Lung (tissue), 11 donors: ENCODE measurements at regions not wholly inside any gene's neighbourhood (a gene's known extent, or its start where the extent isn't known, plus 50 kb on each side); places are given as distances from the start of the nearest gene placed in this dataset.

ENCODE experiments used
- ATAC-seq: fragments of 200-7000 bp; cut with Tn5 transposase; one replicate; pipeline ENCODE4 v1.9.1; 2020; ENCODE audit warnings: moderate number of reproducible peaks; ENCODE audit not compliant: insufficient read depth, low FRiP score
- DNase-seq, 3 donors: peaks; one replicate each; pipeline ENCODE4 v3.0.0-alpha.2; 2013 to 2017
- H3K27ac ChIP-seq, 2 donors: one replicate each; pipeline ENCODE4 v1.5.1; 2013; ENCODE audit warnings: mild to moderate bottlenecking in 2 of 2, moderate library complexity in 2 of 2, control low read depth in 1 of 2, inconsistent platforms in 1 of 2, low read depth in 1 of 2, low read length in 1 of 2
- H3K27me3 ChIP-seq, 3 donors: one replicate each; pipeline ENCODE4 v1.5.1; 2013; ENCODE audit warnings: low read length in 2 of 3; ENCODE audit not compliant: control insufficient read depth in 3 of 3, insufficient read depth in 3 of 3
- H3K36me3 ChIP-seq, 4 donors: one replicate each; pipeline ENCODE4 v1.5.1; 2013; ENCODE audit warnings: low read length in 4 of 4, mild to moderate bottlenecking in 1 of 4, moderate library complexity in 1 of 4; ENCODE audit not compliant: control insufficient read depth in 4 of 4, insufficient read depth in 4 of 4
- H3K4me1 ChIP-seq, 5 donors: one replicate each; pipeline ENCODE4 v1.5.1; 2013; ENCODE audit warnings: low read length in 5 of 5, mild to moderate bottlenecking in 2 of 5, moderate library complexity in 1 of 5; ENCODE audit not compliant: control insufficient read depth in 5 of 5, insufficient read depth in 5 of 5
- H3K4me3 ChIP-seq: one replicate; pipeline ENCODE4 v1.5.1; 2013; ENCODE audit warnings: mild to moderate bottlenecking, control low read depth, moderate library complexity
- H3K9ac ChIP-seq, 2 donors: one replicate each; pipeline ENCODE4 v1.5.1; 2013; ENCODE audit warnings: low read length in 2 of 2, control low read depth in 1 of 2; ENCODE audit not compliant: insufficient read depth in 1 of 2
- H3K9me3 ChIP-seq, 4 donors: one replicate each; pipeline ENCODE4 v1.5.1; 2013; ENCODE audit warnings: low read length in 3 of 4, mild to moderate bottlenecking in 1 of 4, moderate library complexity in 1 of 4; ENCODE audit not compliant: control insufficient read depth in 4 of 4, insufficient read depth in 3 of 4
- CTCF ChIP-seq: IDR thresholded peaks from 2 replicates; pipeline ENCODE4 v1.5.1; 2012; ENCODE audit warnings: mild to moderate bottlenecking; ENCODE audit errors: control extremely low read depth, extremely low read depth
- WGBS, 2 donors: extraction: QIAGEN DNeasy Blood & Tissue Kit; methylation state at CpG; one replicate each; pipeline ENCODE4 v1.1.7; 2013; 5-methylcytosine and 5-hydroxymethylcytosine counted together
- donor health status: control.
- donor health status: control.
- donor health status: Bipolar disorder and iron deficiency.
- donor health status: healthy.
- donor health status: DM: yes; HTN: yes; CAD: no.

GRCh38 chr5:167254132-167254531 lies 1037.3 kb upstream of the WWC1 start:
- no peak for DNase-seq

GRCh38 chr5:167255926-167256325 lies 1035.5 kb upstream of the WWC1 start:
- 81 to 95% methylated on average over 2 of the region's 2 CpGs for WGBS, 2 donors
- no peaks in the 10 kb centered on the region for H3K9me3 ChIP-seq
- no peaks in the 10 kb centered on the region for H3K36me3 ChIP-seq
- H3K27me3 ChIP-seq, result no peaks in the 10 kb centered on the region
- no peak for DNase-seq
- no peak for ATAC-seq
- H3K27ac ChIP-seq, result no peak overlapping the region
- H3K4me1 ChIP-seq, result no peaks in the 10 kb centered on the region
- no peak overlapping the region for H3K9ac ChIP-seq
- no peak overlapping the region for H3K4me3 ChIP-seq
- no peak for TF ChIP-seq CTCF

More at GRCh38 chr5:167254132-167254531, 1037.3 kb upstream of the WWC1 start:
- no peak overlapping the region for H3K27ac ChIP-seq
- 88 to 93% methylated on average over 3 of the region's 3 CpGs for WGBS, 2 donors
- no peak for TF ChIP-seq CTCF
- H3K9me3 ChIP-seq, result no peaks in the 10 kb centered on the region
- H3K36me3 ChIP-seq, result no peaks in the 10 kb centered on the region
- no peak overlapping the region for H3K4me3 ChIP-seq
- no peak for ATAC-seq
- no peaks in the 10 kb centered on the region for H3K27me3 ChIP-seq
- H3K4me1 ChIP-seq, result no peaks in the 10 kb centered on the region
- H3K9ac ChIP-seq, result no peak overlapping the region

DNA sequence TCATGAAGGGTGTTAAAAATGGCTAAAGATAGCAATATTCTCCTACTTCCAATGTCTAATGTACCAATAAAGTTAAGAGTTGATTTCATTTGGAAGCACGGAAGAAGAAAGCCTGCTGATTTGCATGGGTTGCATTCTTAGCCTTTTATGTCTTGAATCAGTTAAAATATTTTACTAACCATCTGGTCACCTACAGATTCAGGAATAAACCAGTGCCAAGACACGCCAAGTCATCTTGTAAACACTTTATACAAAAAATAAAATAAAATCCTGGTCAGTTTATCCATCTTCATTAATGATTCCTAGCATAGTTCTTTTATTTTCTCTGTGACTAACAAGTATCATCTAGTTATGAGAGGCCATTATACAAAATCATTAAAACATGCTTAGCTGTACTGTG lies 1031.6 kb upstream of the WWC1 start:
- TF ChIP-seq CTCF, result no peak
- ATAC-seq, result no peak
- WGBS, 2 donors, result 66 to 67% methylated on average over 2 of the region's 2 CpGs

More for the DNA sequence above, 1031.6 kb upstream of the WWC1 start:
- Histone ChIP-seq H3K27me3 (no peaks in the 10 kb centered on the region), H3K9ac (no peak overlapping the region), H3K36me3 (no peaks in the 10 kb centered on the region), H3K4me1 (no peaks in the 10 kb centered on the region), H3K27ac (no peak overlapping the region), H3K4me3 (no peak overlapping the region), H3K9me3 (no peaks in the 10 kb centered on the region)
- DNase-seq, result no peak
